ENCODE measurements at regions not wholly inside any gene's neighbourhood (a gene's known extent, or its start where the extent isn't known, plus 50 kb on each side); places are given as distances from the start of the nearest gene placed in this dataset.

- TF ChIP-seq ZNF592 (IDR thresholded peaks at IDR 0.05) (no peak), SFPQ (IDR thresholded peaks at IDR 0.05; ENCODE audit: low read depth, low read length) (no peak), USF2 (CRISPR knock-in tag; IDR thresholded peaks at IDR 0.05) (no peak), CCAR2 (IDR thresholded peaks at IDR 0.05; ENCODE audit: low read depth, low read length) (no peak), ZBTB17 (CRISPR knock-in tag; IDR thresholded peaks at IDR 0.05) (no peak)
Observed at GRCh38 chr2:122681626-122682025, 926.2 kb downstream of the TSN start (continued).
